Fibroblast of pulmonary artery (primary cell): ENCODE measurements at regions not wholly inside any gene's neighbourhood (a gene's known extent, or its start where the extent isn't known, plus 50 kb on each side); places are given as distances from the start of the nearest gene placed in this dataset.

Experiments used
- DNase-seq: peaks from one replicate; pipeline ENCODE4 v3.0.0-alpha.2; 2010; ENCODE audit warnings: low read depth
- H3K4me3 ChIP-seq: replicated peaks from 2 replicates; pipeline ENCODE4 v1.5.1; 2011; ENCODE audit warnings: low read depth, mild to moderate bottlenecking, control low read depth, low read length, moderate library complexity
- CTCF ChIP-seq: IDR thresholded peaks from 2 replicates; pipeline ENCODE4 v1.5.1; 2011; ENCODE audit warnings: mild to moderate bottlenecking, control low read depth, low read length, inconsistent platforms; ENCODE audit errors: missing control alignments

GRCh38 chr4:37014584-37014983, 230.0 kb upstream of the NWD2 start:
- no peak overlapping the region for H3K4me3 ChIP-seq
- DNase-seq, result no peak
- no peak for TF ChIP-seq CTCF

- TF ChIP-seq CTCF, result no peak
- H3K4me3 ChIP-seq, result no peak overlapping the region
- DNase-seq, result no peak
Observed at GRCh38 chr4:37015391-37015790, 229.2 kb upstream of the NWD2 start.

GRCh38 chr4:37023504-37023903, 221.0 kb upstream of the NWD2 start:
- TF ChIP-seq CTCF, result no peak
- DNase-seq, result no peak
- H3K4me3 ChIP-seq, result no peak overlapping the region

- DNase-seq, result no peak
Observed at GRCh38 chr4:37023996-37024395, 220.5 kb upstream of the NWD2 start.

GRCh38 chr4:37040816-37041215, 203.7 kb upstream of the NWD2 start:
- TF ChIP-seq CTCF, result no peak
- DNase-seq, result no peak
- H3K4me3 ChIP-seq, result no peak overlapping the region

More at GRCh38 chr4:37023996-37024395, 220.5 kb upstream of the NWD2 start:
- TF ChIP-seq CTCF, result no peak
- no peak overlapping the region for H3K4me3 ChIP-seq

- no peak for TF ChIP-seq CTCF
- DNase-seq, result no peak
- no peak overlapping the region for H3K4me3 ChIP-seq
Observed at GRCh38 chr4:37043342-37043741, 201.2 kb upstream of the NWD2 start.

GRCh38 chr4:37051111-37051510, 193.4 kb upstream of the NWD2 start:
- DNase-seq, result no peak
- no peak overlapping the region for H3K4me3 ChIP-seq
- TF ChIP-seq CTCF, result no peak
